ENCODE measurements at regions not wholly inside any gene's neighbourhood (a gene's known extent, or its start where the extent isn't known, plus 50 kb on each side); places are given as distances from the start of the nearest gene placed in this dataset.

- TF ChIP-seq CTCF (IDR thresholded peaks at IDR 0.05) (no peak), POLR2AphosphoS5 (IDR thresholded peaks at IDR 0.05) (no peak), POLR2A (IDR thresholded peaks at IDR 0.05) (no peak), EP300 (IDR thresholded peaks at IDR 0.05) (no peak)
These were observed 57.6 kb upstream of the MDFIC start for GRCh38 chr7:114864278-114864677.
